ENCODE measurements at regions not wholly inside any gene's neighbourhood (a gene's known extent, or its start where the extent isn't known, plus 50 kb on each side); places are given as distances from the start of the nearest gene placed in this dataset.

- no peaks in the 10 kb centered on the region for H3K4me1 ChIP-seq
- no peak overlapping the region for H3K4me3 ChIP-seq
- no peak for DNase-seq (ENCODE audit: low spot score in 2 of 2)
- in situ Hi-C loops (cut with MboI; ENCODE audit: low sequenced_read_pairs), result no loop called here
- no peaks in the 10 kb centered on the region for H3K36me3 ChIP-seq (replicated peaks)
- no peaks in the 10 kb centered on the region for H3K9me3 ChIP-seq
- H3K27me3 ChIP-seq (ENCODE audit: low read depth), result no peaks in the 10 kb centered on the region
Measured at GRCh38 chr22:49331878-49332277, 495.8 kb downstream of the BRD1 start.

- no peaks in the 10 kb centered on the region for H3K27me3 ChIP-seq (ENCODE audit: low read depth)
- no peaks in the 10 kb centered on the region for H3K9me3 ChIP-seq
- no peaks in the 10 kb centered on the region for H3K4me1 ChIP-seq
- DNase-seq (ENCODE audit: low spot score in 2 of 2), result no peak
- no peak overlapping the region for H3K4me3 ChIP-seq
- no peaks in the 10 kb centered on the region for H3K36me3 ChIP-seq (replicated peaks)
- in situ Hi-C loops (cut with MboI; ENCODE audit: low sequenced_read_pairs), result no loop called here
Measured at GRCh38 chr22:49331223-49331815, 496.4 kb downstream of the BRD1 start.

- in situ Hi-C loops (cut with MboI; ENCODE audit: low sequenced_read_pairs), result no loop called here
- Histone ChIP-seq H3K9me3 (no peaks in the 10 kb centered on the region), H3K27me3 (ENCODE audit: low read depth) (no peaks in the 10 kb centered on the region), H3K4me1 (no peaks in the 10 kb centered on the region), H3K4me3 (no peak overlapping the region), H3K36me3 (replicated peaks) (no peaks in the 10 kb centered on the region)
- no peak for DNase-seq (ENCODE audit: low spot score in 2 of 2)
Measured at GRCh38 chr22:49330421-49331222, 497.1 kb downstream of the BRD1 start.

- Histone ChIP-seq H3K4me3 (no peak overlapping the region), H3K36me3 (replicated peaks) (no peaks in the 10 kb centered on the region), H3K4me1 (no peaks in the 10 kb centered on the region), H3K27me3 (ENCODE audit: low read depth) (no peaks in the 10 kb centered on the region), H3K9me3 (no peaks in the 10 kb centered on the region)
- in situ Hi-C loops (cut with MboI; ENCODE audit: low sequenced_read_pairs), result no loop called here
- no peak for DNase-seq (ENCODE audit: low spot score in 2 of 2)
Measured at GRCh38 chr22:49329636-49330035, 498.0 kb downstream of the BRD1 start.

DNA sequence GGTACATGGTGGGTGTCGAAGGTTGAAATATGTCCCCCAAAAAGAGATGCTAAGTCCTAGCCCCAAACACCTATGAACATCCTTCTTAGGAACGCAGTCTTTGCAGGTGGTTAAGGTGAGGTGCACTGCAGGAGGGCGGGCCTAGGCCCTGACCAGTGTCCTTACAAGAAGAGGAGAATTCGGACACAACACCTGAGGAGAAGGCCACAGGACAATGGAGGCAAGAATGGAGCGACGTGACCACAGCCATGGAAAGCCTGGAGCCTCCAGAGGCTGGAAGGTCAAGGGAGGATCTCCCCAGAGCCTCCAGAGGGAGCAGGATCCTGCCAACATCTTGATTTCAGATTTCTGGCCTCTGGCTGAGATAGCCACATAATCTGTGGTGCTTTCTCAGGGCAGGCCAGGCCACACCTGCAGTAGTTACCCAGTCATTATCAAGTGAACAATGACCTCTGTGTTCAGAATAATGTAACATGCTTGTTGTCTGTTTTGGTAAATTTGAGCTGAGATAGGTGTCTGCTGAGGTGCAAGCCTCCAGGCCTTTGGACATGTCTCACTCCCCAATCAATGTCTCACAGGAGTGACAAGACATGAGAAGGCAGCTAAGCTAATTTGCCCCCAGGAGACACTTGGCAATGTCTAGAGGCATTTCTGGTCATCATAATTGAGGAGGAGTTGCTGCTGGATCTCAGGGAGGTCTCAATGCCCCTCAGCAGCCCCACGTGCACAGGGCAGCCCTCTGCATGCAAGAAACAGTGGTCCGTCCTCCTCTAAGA, 498.9 kb downstream of the BRD1 start:
- H3K27me3 ChIP-seq (ENCODE audit: low read depth), result no peaks in the 10 kb centered on the region; the same call in 1 of the 2 replicates
- H3K4me3 ChIP-seq, result no peak overlapping the region
- no peaks in the 10 kb centered on the region for H3K4me1 ChIP-seq
- in situ Hi-C loops (cut with MboI; ENCODE audit: low sequenced_read_pairs), result no loop called here
- H3K36me3 ChIP-seq (replicated peaks), result no peaks in the 10 kb centered on the region
- DNase-seq (ENCODE audit: low spot score in 2 of 2), result no peak
- H3K9me3 ChIP-seq, result no peaks in the 10 kb centered on the region

DNA sequence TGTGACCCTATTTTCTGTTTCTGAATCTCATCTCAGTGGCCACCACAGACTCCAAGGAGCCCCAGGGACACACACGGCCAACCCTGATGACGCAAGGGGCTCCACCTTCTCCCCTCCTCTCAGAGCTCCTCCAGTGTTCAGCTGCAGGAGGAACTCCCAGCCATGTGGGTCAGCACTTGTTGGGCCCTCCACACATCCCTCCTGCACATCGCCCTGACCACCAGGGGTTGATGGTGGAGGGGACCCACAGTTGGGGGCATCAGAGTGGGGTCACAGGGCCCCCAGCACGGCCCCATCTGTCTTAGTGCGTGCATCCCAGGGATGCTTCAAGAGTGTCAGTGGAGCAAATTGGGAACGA, 499.6 kb downstream of the BRD1 start:
- Histone ChIP-seq H3K9me3 (no peaks in the 10 kb centered on the region), H3K4me3 (no peak overlapping the region), H3K36me3 (replicated peaks) (no peaks in the 10 kb centered on the region), H3K27me3 (ENCODE audit: low read depth) (peaks cover 5% of the 10 kb centered on the region), H3K4me1 (no peaks in the 10 kb centered on the region)
- in situ Hi-C loops (cut with MboI; ENCODE audit: low sequenced_read_pairs), result no loop called here
- DNase-seq (ENCODE audit: low spot score in 2 of 2), result no peak

DNA sequence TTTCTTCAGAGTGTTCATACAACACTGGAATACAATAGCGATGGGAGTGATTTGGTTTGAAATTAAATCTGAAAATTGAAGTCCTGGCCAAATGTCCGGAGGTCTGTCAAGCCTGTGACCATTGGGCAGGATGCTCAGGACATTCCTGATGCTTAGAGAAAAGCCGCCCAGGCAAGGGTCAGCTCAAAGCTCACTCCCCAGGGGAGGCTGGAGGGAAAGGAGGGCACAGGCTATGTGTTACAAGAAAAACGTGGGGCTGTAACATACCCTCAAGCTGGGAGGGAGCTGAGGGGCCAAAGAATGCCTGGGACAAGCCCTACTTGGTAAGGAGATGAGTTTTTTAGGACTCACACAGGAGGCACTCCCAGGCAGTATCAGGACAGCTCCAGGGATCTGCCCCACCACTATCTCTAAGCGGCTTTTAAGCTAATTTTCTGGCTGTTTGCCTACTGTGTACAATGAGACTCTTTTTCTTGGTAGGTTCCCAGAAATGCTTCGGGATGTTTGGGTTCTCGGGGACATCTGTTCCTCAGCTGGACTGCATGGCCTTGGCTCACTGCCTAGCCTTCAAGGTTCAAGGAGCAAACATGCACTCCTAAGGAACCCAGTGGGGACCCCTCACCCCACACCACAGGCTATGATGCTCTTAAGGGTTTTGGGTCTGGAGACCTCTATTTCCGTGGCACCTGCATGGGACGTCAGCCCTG, 500.1 kb downstream of the BRD1 start:
- DNase-seq (ENCODE audit: low spot score in 2 of 2), result no peak
- H3K36me3 ChIP-seq (replicated peaks), result no peaks in the 10 kb centered on the region
- H3K27me3 ChIP-seq (ENCODE audit: low read depth), result peaks cover 11% of the 10 kb centered on the region
- no peak overlapping the region for H3K4me3 ChIP-seq
- H3K9me3 ChIP-seq, result no peaks in the 10 kb centered on the region
- in situ Hi-C loops (cut with MboI; ENCODE audit: low sequenced_read_pairs), result no loop called here
- no peaks in the 10 kb centered on the region for H3K4me1 ChIP-seq

- Histone ChIP-seq H3K9me3 (no peaks in the 10 kb centered on the region), H3K27me3 (ENCODE audit: low read depth) (peaks cover 15% of the 10 kb centered on the region), H3K4me3 (no peak overlapping the region), H3K36me3 (replicated peaks) (no peaks in the 10 kb centered on the region), H3K4me1 (no peaks in the 10 kb centered on the region)
- in situ Hi-C loops (cut with MboI; ENCODE audit: low sequenced_read_pairs), result no loop called here
- no peak for DNase-seq (ENCODE audit: low spot score in 2 of 2)
Measured at GRCh38 chr22:49326558-49326957, 501.1 kb downstream of the BRD1 start.

GRCh38 chr22:49325531-49326395, 501.9 kb downstream of the BRD1 start:
- in situ Hi-C loops (cut with MboI; ENCODE audit: low sequenced_read_pairs), result no loop called here
- Histone ChIP-seq H3K27me3 (ENCODE audit: low read depth) (peaks cover 20% of the 10 kb centered on the region), H3K36me3 (replicated peaks) (no peaks in the 10 kb centered on the region), H3K4me3 (no peak overlapping the region), H3K9me3 (no peaks in the 10 kb centered on the region), H3K4me1 (no peaks in the 10 kb centered on the region)
- no peak for DNase-seq (ENCODE audit: low spot score in 2 of 2)

GRCh38 chr22:49324527-49325491, 502.9 kb downstream of the BRD1 start:
- DNase-seq (ENCODE audit: low spot score in 2 of 2), result no peak
- Histone ChIP-seq H3K9me3 (no peaks in the 10 kb centered on the region), H3K27me3 (ENCODE audit: low read depth) (peaks cover 20% of the 10 kb centered on the region), H3K36me3 (replicated peaks) (no peaks in the 10 kb centered on the region), H3K4me3 (no peak overlapping the region), H3K4me1 (no peaks in the 10 kb centered on the region)
- in situ Hi-C loops (cut with MboI; ENCODE audit: low sequenced_read_pairs), result no loop called here

DNA sequence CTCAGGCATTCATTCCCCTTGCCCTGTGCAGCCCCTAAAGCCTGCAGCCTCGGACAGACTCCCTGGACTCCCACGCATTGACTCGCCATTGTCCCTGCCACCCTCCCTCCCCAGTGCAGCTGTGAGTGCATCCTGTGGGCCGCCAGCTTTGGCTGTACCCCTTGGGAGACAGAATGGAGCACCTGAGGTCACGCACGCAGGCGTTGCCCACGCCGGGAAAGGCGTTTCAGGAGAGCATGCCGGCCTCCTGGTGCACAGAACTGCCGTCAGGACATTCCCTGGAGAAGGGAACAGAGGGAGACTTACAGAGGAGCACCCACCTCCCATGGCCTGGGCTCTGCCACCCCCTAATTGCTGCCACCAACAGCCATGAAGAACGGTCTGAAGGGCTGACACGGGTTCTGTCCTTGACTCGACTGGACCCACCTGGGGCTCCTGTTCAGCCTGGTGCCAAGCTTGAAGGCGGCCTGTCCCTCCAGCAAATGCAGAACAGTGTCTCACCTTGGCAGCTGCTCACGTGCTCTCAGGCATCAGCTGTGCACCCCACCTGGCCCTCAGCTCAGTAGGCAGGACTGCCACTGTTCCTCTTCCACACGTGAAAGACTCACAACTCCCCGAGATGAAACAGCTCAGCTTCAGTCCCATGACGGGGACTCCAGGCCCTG, 503.8 kb downstream of the BRD1 start:
- Histone ChIP-seq H3K27me3 (ENCODE audit: low read depth) (peaks cover 29% of the 10 kb centered on the region), H3K36me3 (replicated peaks) (no peaks in the 10 kb centered on the region), H3K9me3 (no peaks in the 10 kb centered on the region), H3K4me1 (no peaks in the 10 kb centered on the region), H3K4me3 (no peak overlapping the region)
- in situ Hi-C loops (cut with MboI; ENCODE audit: low sequenced_read_pairs), result no loop called here
- DNase-seq (ENCODE audit: low spot score in 2 of 2), result no peak
